ENCODE measurements at regions not wholly inside any gene's neighbourhood (a gene's known extent, or its start where the extent isn't known, plus 50 kb on each side); places are given as distances from the start of the nearest gene placed in this dataset.

- TF ChIP-seq POLR2A (IDR thresholded peaks at IDR 0.05) (no peak), CTCF (IDR thresholded peaks at IDR 0.05) (no peak)
Measured at GRCh38 chr2:195594248-195594647, 62.8 kb upstream of the SLC39A10 start.

Measured in lower leg skin (tissue), 3 donors.